Endothelial cell of umbilical vein (primary cell): ENCODE measurements at regions not wholly inside any gene's neighbourhood (a gene's known extent, or its start where the extent isn't known, plus 50 kb on each side); places are given as distances from the start of the nearest gene placed in this dataset.

Experiments
- BruUV-seq: library from RNA; stranded (reverse); fragments of 400-500 nt; replicated peaks from 2 replicates; lab custom pipeline; 2021; lab: Mats Ljungman, UMichigan
- CTCF ChIA-PET: fragments of 300-600, 350-600 bp; sonication (Branson Sonifier 250); formaldehyde crosslinking; loops from one replicate; lab custom pipeline; 2021; ENCODE audit warnings: antibody characterized with exemption, inconsistent platforms; lab: Charles Lee
- POLR2A ChIA-PET: fragments of 300-600, 350-600 bp; sonication (Branson Sonifier 250); formaldehyde crosslinking; loops from one replicate; lab custom pipeline; 2021; ENCODE audit warnings: antibody characterized with exemption, inconsistent platforms; lab: Charles Lee
- DNase-seq: peaks from one replicate; pipeline ENCODE4 v3.0.0-alpha.2; 2011; ENCODE audit warnings: low read depth, low spot score
- FAIRE-seq: peaks from 2 replicates; lab custom pipeline; 2011; peaks lifted over from hg19 to GRCh38; lab: Jason Lieb, UNC
- H2AFZ ChIP-seq: 2 replicates; pipeline ENCODE4 v1.6.0; 2012; ENCODE audit warnings: low read depth, low read length, control low read depth, inconsistent platforms
- H3K27ac ChIP-seq: 2 replicates; pipeline ENCODE4 v1.5.1; 2011; ENCODE audit warnings: low read depth, mild to moderate bottlenecking, control low read depth, low read length, moderate library complexity; ENCODE audit not compliant: insufficient read depth
- H3K27me3 ChIP-seq, 2 experiments: 2 replicates each; pipeline versions ENCODE4 v1.6.0 to v1.6.1; 2011; ENCODE audit warnings: low read length in 2 of 2, mixed read lengths in 1 of 2; ENCODE audit not compliant: control insufficient read depth in 2 of 2, insufficient read depth in 2 of 2
- H3K36me3 ChIP-seq, 2 experiments: 2 replicates in 1 of 2; 3 replicates in 1 of 2; pipeline ENCODE4 v1.5.1; 2011; ENCODE audit warnings: low read length in 2 of 2, mild to moderate bottlenecking in 1 of 2, moderate library complexity in 1 of 2; ENCODE audit not compliant: control insufficient read depth in 2 of 2, insufficient read depth in 2 of 2; ENCODE audit errors: extremely low read depth in 1 of 2
- H3K4me1 ChIP-seq: 3 replicates; pipeline ENCODE4 v1.5.1; 2011; ENCODE audit warnings: mild to moderate bottlenecking, low read length; ENCODE audit not compliant: control insufficient read depth, insufficient read depth; ENCODE audit errors: extremely low read depth
- H3K4me2 ChIP-seq: 2 replicates; pipeline ENCODE4 v1.6.1; 2011; ENCODE audit warnings: low read length, control low read depth, mixed read lengths; ENCODE audit not compliant: insufficient read depth
- H3K4me3 ChIP-seq, 3 experiments: fragments of 200-600 bp in 1 of 3; sonication (generic), shearing (Covaris generic) in 1 of 3; replicated peaks in 1 of 3; 2 replicates each; pipeline ENCODE4 v1.5.1; 2011 to 2016; ENCODE audit warnings: control low read depth in 3 of 3, low read length in 3 of 3, mild to moderate bottlenecking in 2 of 3, inconsistent platforms in 1 of 3, low read depth in 1 of 3, moderate library complexity in 1 of 3; ENCODE audit not compliant: insufficient read depth in 1 of 3
- H3K79me2 ChIP-seq: 2 replicates; pipeline ENCODE4 v1.6.0; 2012; ENCODE audit warnings: low read length, inconsistent platforms; ENCODE audit not compliant: control insufficient read depth, insufficient read depth
- H3K9ac ChIP-seq: replicated peaks from 2 replicates; pipeline ENCODE3; 2011; ENCODE audit warnings: low read length, control low read depth; ENCODE audit not compliant: insufficient read depth; ENCODE audit errors: extremely low read depth
- H3K9me1 ChIP-seq: replicated peaks from 3 replicates; pipeline ENCODE4 v1.6.0; 2011; ENCODE audit warnings: mild to moderate bottlenecking, low read length; ENCODE audit not compliant: control insufficient read depth, insufficient read depth; ENCODE audit errors: extremely low read depth
- H3K9me3 ChIP-seq: replicated peaks from 2 replicates; pipeline ENCODE4 v1.5.1; 2012; ENCODE audit warnings: low read length, inconsistent platforms; ENCODE audit not compliant: control insufficient read depth, insufficient read depth
- H4K20me1 ChIP-seq: replicated peaks from 2 replicates; pipeline ENCODE3; 2011; ENCODE audit warnings: mild to moderate bottlenecking, low read length; ENCODE audit not compliant: control insufficient read depth, insufficient read depth; ENCODE audit errors: extremely low read depth
- EZH2 ChIP-seq: IDR thresholded peaks from 2 replicates; pipeline ENCODE4 v1.6.1; 2012; ENCODE audit warnings: borderline replicate concordance, low read depth, mild to moderate bottlenecking, moderate library complexity, low read length, inconsistent platforms; ENCODE audit not compliant: severe bottlenecking
- FOS ChIP-seq: IDR thresholded peaks from 2 replicates; pipeline ENCODE4 v1.6.1; 2011; ENCODE audit warnings: mild to moderate bottlenecking, low read length, moderate library complexity, borderline replicate concordance; ENCODE audit not compliant: insufficient read depth
- GATA2 ChIP-seq: IDR thresholded peaks from 2 replicates; pipeline ENCODE4 v1.7.0; 2011; ENCODE audit warnings: low read depth, mild to moderate bottlenecking, moderate library complexity, mixed read lengths, low read length; ENCODE audit not compliant: insufficient read length, insufficient read depth
- JUN ChIP-seq: IDR thresholded peaks from 2 replicates; pipeline ENCODE4 v1.6.1; 2011; ENCODE audit warnings: borderline replicate concordance, low read depth; ENCODE audit not compliant: insufficient read length, insufficient read depth
- MAX ChIP-seq: IDR thresholded peaks from 2 replicates; pipeline ENCODE4 v1.6.1; 2011; ENCODE audit not compliant: insufficient read depth, insufficient read length
- MYC ChIP-seq: IDR thresholded peaks from one replicate; pipeline ENCODE4 v1.6.1; 2011; ENCODE audit warnings: mild to moderate bottlenecking, low read depth, low read length
- POLR2A ChIP-seq: IDR thresholded peaks from 2 replicates; pipeline ENCODE4 v1.6.1; 2012; ENCODE audit warnings: low read depth, mild to moderate bottlenecking, control low read depth, low read length
- POLR2AphosphoS5 ChIP-seq: IDR thresholded peaks from 2 replicates; pipeline ENCODE4 v1.6.1; 2012; ENCODE audit warnings: low read depth, mild to moderate bottlenecking, control low read depth, low read length, moderate library complexity; ENCODE audit not compliant: insufficient read depth
- dilution Hi-C: fragments of 300-500 bp; cut with MboI; formaldehyde crosslinking; loops from one replicate; pipeline ENCODE4 v1.15.0; 2019; ENCODE audit warnings: low sequenced_read_pairs; ENCODE audit not compliant: extremely low pct_ligation_motif_present
- intact Hi-C: fragments of 100-400 bp; cut with micrococcal nuclease; formaldehyde crosslinking; loops from one replicate; pipeline ENCODE4 v1.10.0; 2022
- TF ChIP-seq, protein P1 (sequence below), 2 donors: IDR thresholded peaks; 1 replicate in 1 of 2; 2 replicates in 1 of 2; pipeline ENCODE4 v1.5.1; 2011; ENCODE audit warnings: low read length in 2 of 2, mild to moderate bottlenecking in 2 of 2, moderate library complexity in 2 of 2, control low read depth in 1 of 2, inconsistent platforms in 1 of 2, low read depth in 1 of 2; ENCODE audit not compliant: insufficient read depth in 1 of 2; ENCODE audit errors: extremely low read depth in 1 of 2

GRCh38 chr5:91219091-91219802 lies 163.9 kb downstream of the ARRDC3 start:
- TF ChIP-seq FOS (no peak), EZH2 (no peak), MYC (no peak), GATA2 (no peak), POLR2AphosphoS5 (no peak), MAX (no peak), JUN (no peak), POLR2A (no peak)
- TF ChIP-seq, protein P1, sequence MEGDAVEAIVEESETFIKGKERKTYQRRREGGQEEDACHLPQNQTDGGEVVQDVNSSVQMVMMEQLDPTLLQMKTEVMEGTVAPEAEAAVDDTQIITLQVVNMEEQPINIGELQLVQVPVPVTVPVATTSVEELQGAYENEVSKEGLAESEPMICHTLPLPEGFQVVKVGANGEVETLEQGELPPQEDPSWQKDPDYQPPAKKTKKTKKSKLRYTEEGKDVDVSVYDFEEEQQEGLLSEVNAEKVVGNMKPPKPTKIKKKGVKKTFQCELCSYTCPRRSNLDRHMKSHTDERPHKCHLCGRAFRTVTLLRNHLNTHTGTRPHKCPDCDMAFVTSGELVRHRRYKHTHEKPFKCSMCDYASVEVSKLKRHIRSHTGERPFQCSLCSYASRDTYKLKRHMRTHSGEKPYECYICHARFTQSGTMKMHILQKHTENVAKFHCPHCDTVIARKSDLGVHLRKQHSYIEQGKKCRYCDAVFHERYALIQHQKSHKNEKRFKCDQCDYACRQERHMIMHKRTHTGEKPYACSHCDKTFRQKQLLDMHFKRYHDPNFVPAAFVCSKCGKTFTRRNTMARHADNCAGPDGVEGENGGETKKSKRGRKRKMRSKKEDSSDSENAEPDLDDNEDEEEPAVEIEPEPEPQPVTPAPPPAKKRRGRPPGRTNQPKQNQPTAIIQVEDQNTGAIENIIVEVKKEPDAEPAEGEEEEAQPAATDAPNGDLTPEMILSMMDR (IDR thresholded peaks at IDR 0.05; ENCODE audit: extremely low read depth in 1 of 2, insufficient read depth in 1 of 2, low read depth in 1 of 2, low read length in 2 of 2): no peak
- Histone ChIP-seq H3K27me3 (no peaks in the 10 kb centered on the region), H3K27ac (no peak overlapping the region), H4K20me1 (no peaks in the 10 kb centered on the region), H3K9me1 (peaks cover 3% of the 10 kb centered on the region), H3K4me2 (no peak overlapping the region), H3K9me3 (no peaks in the 10 kb centered on the region), H3K4me3 (no peak overlapping the region), H3K36me3 (no peaks in the 10 kb centered on the region), H3K79me2 (no peaks in the 10 kb centered on the region), H3K9ac (no peak overlapping the region), H2AFZ (no peak overlapping the region), H3K4me1 (no peaks in the 10 kb centered on the region)
- no peak for FAIRE-seq
- DNase-seq: no peak
- no TSS peak for BruUV-seq
- intact Hi-C loops: loop anchor here (1.0 to 2.0 kb wide), 4 partner anchors 118 to 352 kb away; no protein-coding TSS in a partner anchor
- ChIA-PET CTCF (interaction anchor here (0.7 to 7.2 kb wide), 54 partner anchors 8 to 417 kb away, joined by 3 to 216 read pairs (median 4); partner anchors contain the start of gene ARRDC3), POLR2A (interaction anchor here (0.7 to 2.2 kb wide), 2 partner anchors 164 to 165 kb away, joined by 3 to 7 read pairs; partner anchors contain the start of gene ARRDC3)
- dilution Hi-C loops: no loop called here
